NCI-H128 (cell line): ENCODE measurements at regions not wholly inside any gene's neighbourhood (a gene's known extent, or its start where the extent isn't known, plus 50 kb on each side); places are given as distances from the start of the nearest gene placed in this dataset.
A peak's percentile ranks its signal among the peaks of the same experiment; 100 is the strongest.

Source experiments
- DNase-seq: peaks from one replicate; lab custom pipeline; 2025; ENCODE audit not compliant: unreplicated experiment; lab: John Stamatoyannopoulos, UW

DNA sequence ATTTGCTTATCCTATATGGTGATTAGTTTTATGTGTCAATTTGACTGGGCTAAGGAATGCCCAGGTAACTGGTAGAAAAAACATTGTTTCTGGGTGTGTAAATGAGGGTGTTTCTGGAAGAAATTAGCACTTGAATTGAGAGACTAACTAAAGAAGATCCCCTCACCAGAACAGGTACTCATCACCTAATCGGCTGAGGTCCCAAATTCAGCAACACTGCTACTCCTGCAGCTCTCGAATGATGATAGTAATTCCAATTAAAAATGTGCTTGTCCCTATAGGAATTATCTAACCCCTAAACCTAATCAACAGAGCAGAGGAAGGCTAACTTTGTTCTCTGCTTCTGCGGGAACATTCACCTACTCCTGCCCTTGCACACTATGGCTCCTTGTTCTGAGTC lies 464.5 kb upstream of the CHST9 start:
- DNase-seq = no peak

DNA sequence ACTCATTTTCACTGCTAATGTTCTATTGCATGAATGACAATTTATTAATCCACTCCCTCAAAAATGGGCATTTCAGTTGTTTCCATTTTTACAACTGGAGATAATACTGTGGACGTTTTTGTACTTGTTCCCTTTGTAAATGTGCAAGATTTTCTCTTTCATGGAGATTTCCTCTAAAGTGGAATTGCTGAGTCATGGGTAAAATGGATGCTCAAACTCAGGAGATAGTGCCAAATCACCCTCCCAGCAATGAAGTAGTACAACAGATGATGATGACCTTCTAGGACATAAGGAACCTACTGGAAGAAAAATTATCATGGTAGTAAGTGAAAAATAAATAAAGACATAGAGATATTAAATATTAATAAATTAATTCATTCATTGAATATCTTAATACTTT lies 460.8 kb upstream of the CHST9 start:
- no peak for DNase-seq

DNA sequence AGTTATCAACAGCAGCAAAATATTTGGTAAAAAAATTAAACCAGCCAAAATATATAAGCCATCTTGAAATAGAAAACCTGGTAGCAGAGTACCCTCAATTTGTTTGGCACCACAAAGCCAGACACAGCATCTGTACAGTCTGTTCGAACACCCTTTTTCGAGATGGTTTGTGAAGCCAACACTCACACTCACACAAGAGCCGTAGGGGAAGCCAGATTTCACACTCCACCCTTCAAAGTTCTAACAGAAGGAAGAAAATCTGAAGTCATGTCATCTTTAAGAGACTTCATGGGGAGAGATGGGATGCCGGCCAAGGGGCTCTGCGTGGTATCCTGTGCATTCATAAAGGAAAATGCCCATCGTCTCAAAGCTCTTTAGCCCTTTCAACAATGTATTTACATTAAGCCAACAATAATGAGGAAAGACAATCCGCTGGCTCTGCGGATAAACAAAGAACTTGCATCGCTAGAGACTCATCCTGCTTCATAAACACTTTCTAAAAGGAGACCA lies 451.5 kb upstream of the CHST9 start:
- peak; percentile 52 for DNase-seq

DNA sequence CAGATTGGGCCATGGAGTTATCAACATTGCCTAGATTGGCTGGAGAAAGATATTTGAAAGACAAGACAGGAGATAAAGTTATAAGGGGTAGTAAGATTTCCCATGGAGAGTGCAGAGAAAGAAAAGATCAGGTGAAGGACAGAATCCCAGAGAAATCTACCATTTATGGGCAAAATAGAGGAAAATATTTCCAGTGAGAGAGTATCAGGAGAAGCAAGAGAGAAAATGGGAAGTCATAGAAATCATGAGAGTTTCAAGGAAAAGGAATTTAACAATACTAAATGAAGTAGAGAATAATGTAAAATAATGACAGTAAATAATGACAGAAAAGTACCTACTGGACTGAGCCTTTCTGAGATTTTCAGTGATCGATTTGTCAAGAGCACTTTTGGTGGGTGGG lies 447.6 kb upstream of the CHST9 start:
- DNase-seq = no peak

DNA sequence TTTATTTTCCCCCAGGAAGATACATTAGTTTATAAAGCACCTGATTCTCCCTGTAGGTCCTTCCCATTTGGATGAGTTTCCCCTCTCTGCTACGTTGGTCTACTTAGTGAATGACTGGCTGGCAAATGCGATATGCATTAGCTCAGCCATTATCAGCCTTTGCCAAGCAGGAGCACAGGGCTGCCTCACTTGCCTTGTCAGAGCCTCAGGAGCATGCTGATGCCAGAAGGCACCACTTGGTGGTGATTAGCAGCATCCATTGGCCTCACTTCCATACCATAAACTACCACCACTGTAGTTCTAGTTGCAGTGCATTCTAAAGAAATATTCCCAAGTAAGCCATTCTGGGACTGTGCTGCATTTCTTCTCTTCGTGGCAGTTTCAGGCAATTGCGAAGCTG lies 442.8 kb upstream of the CHST9 start:
- no peak for DNase-seq

DNA sequence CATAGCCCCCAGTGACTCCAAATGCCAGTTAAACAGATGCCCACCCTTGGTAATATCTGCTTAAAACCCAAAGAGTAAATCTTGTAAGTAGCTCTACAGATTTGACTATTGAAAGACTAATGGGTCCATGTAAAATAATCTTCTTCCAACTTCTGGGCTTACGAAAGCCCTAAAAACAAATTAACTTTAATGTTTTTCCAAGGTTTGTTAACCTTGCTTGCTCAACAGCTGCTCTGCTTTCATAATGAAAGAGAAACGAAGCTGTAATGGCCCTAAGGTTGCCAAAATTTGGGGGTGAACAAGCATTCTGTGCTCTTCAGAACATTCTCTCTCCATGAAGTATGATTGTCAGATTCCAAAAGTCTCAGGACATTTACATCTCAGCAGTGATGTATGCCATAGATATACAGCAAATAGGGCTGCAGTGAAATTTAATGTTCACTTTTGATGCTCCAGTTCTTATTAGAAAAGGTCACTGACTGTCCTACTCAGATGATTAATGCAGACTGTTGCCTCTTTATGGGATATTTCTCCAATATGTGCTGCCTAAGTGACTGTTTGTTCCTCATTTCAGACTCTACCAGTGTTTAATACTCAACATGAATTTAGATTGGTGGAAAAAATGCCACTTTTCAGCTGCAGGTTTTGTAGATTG lies 436.3 kb upstream of the CHST9 start:
- no peak for DNase-seq

DNA sequence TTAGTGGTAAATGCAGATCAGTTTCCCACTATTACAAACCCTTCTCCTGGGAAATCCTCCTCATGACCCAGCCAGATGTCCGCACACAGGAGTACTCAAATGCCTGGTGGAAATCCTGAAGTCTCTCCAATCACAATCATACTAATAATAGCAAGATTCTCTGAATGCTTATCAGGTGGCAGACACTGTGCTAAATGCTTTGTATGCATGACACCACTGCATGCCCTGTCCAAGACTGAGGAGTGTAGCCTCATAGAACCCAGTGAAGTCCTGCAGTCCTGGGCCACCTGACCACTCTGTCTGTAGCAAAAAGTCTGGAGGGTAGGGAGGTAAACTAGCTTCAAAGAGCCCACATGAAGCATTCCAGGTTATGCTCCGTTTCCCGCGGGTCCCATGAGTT lies 434.8 kb upstream of the CHST9 start:
- no peak for DNase-seq

DNA sequence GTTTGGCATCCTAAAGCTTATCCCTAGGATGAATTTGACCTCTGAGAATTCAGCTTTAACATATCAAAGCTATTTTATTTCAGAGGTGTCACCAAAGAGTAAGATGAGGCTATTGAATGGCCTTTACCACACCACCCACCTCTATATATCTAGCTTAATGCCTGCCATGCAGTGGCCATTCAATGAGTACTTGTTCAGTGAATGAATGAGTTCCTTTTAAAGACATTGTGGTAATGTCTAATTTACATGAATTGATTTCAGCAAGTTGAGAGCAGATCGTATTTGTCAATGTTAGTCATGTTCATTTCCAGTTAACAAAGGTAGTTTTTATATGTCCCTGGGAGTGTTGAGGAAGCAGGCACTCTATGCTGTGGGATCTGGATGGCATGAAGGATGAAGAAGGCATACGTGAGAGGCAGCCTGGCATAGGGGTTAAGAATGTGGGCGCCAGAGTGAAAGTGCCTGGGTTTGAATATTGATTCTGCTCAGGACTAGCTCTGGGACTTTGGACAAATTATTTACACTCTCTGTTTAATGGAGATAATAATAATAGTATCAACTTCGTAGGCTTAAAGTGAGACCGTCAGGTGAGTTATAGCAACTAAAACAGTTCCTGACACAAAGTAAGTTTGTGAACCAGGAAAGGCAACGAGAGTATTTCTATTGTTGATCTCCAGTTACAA lies 434.1 kb upstream of the CHST9 start:
- no peak for DNase-seq

DNA sequence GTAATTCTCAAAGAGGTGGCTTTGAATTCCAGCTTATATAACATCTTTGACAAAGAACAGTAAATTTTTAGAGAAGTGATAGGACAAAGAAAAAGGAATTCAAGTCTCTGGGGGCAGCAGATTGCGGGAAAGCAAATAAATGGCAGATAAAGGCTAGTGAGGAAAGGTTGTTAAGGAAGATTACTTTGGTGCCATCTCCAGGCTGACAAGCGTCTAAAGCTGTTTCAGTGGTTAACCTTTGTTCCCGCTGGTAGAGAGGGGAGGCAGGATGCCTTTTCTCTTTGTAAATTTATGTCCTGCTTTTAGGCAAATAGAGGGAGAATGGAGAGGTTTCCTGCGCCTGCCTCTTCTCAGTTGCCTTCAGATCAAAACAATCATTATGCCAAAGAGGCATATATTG lies 431.2 kb upstream of the CHST9 start:
- DNase-seq = no peak

DNA sequence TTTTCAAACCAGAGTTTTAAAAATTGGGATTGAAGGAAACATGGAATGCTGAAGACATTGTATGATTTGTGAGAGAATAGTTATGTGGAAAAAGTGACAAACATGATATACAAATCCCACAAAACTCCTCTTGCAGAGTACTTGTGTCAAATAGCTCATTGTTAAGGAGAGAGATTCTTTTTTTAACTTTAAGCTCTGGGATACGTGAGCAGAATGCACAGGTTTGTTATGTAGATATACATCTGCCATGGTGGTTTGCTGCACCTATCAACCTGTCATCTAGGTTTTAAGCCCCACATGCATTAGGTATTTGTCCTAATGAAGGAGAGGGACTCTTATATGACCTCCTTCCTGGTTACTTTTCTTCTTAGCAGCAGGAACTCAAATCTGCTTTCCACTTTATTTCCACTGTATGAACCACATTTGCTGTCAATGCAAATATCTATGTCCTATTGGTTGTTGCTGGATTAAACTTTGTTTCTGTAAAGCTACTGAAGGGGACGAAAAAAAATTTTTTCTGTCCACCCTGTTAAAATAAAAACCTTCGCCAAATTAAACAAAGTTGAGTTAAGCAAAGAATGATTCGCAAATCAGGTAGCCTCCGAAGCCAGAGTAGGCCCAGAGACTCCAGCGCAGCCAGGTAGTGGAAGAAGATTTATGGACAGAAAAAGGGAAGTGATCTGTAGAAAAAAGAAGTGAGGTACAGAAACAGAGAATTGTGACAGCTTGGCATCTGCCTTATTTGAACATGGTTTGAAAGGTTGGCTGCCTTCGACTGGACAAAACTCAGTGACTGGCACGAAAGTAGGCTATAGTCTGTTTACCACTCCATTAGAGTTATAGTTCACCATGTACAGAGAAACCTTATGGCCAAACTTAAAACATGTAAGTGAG lies 430.1 kb upstream of the CHST9 start:
- DNase-seq = no peak

DNA sequence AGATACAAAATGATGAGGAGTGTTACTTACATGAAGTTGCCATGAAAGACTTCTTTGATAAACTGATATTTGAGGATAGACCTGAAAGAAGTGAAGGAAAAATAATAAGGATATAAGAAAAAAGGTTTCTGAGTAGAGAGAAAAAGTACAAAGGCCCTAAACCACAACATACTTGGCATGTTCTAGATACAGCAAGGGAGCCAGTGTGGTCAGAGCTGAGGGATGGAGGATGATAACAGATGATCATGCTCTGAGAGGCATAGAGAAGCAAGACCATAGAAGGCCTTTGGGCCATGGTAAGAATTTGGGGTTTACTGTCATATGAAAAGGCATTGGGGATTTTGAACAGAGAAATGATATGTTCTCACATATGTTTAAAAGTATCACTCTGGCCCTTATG lies 424.1 kb upstream of the CHST9 start:
- no peak for DNase-seq

DNA sequence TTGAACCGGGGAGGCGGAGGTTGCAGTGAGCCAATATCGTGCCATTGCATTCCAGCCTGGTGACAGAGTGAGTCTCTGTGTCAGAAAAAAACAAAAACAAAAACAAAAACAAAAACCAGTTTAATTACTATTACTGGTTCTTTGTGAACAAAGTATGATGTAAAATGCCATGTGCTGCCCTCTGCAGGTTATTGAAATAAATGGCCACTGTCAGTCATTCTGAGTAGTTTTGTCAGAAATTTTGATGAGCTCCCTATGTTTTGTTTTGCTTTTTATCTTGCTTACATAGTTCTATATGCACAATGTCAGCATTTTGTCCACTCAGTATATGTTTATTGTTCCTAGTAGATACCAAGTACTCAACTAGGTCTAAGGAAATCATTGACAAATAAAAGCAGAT lies 423.6 kb upstream of the CHST9 start:
- DNase-seq = no peak

DNA sequence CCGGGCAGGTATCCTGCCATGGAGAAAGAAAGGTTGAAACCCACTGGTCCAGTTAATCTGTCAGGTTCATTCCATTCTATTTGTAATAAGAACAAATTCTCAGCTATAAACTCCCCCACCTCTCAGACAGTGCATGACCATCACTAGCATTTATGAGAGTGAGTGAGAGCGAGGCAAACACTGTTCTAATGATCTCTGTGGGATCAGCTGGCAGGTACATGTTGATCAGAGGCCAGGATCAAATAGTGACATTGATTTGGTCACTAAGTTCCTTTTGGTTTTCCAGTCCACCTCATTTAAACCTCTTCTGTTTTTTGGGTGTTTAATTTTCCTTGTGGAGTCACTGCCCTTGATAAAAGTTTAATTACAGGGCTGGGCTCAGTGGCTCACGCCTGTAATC lies 423.1 kb upstream of the CHST9 start:
- no peak for DNase-seq

DNA sequence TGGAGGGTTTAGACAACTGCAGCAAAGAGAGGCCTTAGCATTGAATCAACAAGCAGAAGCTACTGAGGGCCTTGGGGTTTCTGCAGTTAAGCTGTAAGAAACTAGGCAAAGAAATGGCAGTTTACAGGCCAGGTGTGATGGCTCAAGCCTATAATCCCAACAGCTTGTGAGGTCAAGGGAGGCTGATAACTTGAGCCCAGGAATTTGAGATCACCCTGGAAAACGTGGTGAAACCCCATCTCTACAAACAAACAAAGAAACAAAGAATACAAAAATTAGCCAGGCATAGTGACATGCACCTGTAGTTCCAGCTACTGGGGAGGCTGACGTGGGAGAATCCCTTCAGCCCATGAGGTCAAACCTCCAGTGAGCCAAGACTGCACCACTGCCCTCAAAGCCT lies 421.6 kb upstream of the CHST9 start:
- no peak for DNase-seq

DNA sequence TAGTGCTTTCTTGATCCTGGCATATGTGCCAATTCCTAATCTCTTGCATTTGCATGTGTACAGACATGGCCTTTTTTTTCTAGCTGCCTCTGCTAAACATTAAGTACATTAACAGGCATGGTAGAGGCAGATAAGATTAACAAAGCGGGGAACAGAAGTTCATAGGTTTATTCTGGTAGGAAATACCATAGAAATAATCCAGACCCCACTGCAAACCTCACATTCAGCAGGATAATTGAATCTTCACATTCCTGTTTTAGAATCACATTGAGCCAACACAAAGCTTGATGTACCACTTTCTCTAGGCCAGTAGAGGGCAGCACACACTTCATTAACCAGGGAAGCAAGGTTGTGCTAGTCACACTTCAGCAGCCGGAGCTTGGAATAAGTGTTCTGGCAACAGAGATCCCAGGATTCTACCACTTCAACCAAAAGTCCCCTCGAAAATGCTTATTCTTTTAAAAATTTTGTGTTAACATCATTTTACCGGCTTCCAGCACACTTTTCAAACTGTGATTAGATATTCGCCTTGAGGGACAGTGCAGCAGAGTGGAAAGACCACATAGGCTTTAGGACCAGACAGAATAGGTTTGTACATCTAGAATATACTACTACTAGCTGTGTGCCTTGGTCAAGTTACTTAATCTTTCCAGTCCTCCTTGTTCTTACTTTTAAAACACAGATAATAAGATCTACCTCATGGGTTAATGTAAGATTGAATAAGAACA lies 420.2 kb upstream of the CHST9 start:
- peak; percentile 67 for DNase-seq

DNA sequence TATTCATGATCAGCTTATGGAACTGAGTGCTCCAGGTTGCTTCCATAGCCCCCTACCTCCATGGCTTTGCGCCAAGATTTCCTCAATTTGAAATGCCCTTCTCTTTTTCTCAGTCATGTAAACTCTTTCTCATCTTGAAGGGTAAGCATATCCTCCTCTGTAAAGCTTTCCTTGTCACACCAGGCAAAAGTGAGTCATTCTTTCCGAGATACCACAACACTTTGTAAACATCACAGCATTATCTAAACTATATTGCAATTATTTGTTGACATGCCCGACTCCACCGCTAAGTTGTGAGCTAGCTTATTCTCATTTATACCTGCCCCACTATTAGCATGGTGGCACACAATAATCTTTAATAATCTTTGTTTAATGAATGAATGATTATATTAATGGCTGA lies 419.5 kb upstream of the CHST9 start:
- peak; percentile 9 for DNase-seq

DNA sequence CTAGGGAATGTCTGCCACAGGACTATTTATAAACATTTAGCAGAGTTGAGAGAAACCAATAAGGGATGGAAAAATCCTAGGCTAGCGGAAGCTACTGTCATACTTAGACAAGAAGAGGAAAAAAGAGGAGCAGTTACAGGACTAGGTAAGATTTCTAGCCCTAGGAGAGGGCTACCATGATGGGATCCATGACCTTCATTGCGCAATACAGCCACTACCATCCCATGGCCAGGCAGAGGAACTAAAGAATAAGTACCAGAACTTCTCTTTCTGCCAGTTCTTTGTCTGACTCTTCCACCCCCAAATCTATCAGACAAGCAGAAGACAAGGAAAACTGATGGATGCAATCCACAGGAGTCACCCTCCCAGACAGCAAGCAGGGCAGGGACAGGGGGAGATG lies 417.0 kb upstream of the CHST9 start:
- no peak for DNase-seq

DNA sequence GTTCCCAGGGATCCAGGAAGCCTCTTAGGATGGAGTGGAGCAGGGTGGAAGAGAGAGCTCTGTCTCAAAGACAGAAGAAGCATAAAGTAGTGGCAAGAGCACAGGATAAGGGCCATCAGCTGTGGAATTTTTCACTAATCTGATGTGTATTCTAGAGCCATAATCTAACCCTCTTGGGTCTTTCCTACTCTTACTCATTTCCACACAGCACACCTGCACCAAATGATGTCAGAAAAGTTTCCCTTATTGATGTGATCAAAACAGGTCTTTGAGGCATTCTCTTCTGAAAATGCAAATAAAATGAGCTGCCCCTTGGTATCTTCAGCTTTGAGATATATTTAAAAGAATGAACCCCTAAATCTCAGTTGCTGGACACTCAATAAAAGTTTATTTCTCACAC lies 415.1 kb upstream of the CHST9 start:
- no peak for DNase-seq

DNA sequence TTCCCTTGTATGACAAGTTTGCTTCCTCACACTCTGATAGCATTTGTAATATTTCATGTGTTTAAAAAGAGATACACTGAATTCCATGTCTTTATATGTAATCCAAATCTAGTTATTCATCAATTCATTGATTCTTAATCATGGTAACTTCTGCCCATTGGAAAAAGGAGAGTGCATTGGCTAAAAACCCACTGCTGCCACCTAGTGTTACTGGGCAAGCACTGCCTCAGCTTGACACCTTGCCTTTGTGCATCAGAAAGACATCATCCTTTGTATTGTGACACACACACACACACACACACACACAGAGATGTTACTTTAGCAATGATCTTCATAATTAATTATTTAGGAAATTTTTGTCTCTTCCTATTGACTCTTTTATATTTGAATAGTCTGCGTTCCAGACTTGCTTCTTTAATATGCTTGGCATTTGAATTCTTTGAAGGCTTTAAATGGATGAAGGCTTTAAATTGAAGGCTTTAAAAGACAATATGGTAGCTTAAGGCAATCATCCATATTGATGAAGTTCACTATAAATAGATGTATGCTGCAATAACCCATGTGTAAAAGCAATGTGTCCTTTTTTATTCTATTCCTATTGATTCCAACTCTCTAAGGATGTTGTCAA lies 414.2 kb upstream of the CHST9 start:
- DNase-seq = peak; percentile 65

DNA sequence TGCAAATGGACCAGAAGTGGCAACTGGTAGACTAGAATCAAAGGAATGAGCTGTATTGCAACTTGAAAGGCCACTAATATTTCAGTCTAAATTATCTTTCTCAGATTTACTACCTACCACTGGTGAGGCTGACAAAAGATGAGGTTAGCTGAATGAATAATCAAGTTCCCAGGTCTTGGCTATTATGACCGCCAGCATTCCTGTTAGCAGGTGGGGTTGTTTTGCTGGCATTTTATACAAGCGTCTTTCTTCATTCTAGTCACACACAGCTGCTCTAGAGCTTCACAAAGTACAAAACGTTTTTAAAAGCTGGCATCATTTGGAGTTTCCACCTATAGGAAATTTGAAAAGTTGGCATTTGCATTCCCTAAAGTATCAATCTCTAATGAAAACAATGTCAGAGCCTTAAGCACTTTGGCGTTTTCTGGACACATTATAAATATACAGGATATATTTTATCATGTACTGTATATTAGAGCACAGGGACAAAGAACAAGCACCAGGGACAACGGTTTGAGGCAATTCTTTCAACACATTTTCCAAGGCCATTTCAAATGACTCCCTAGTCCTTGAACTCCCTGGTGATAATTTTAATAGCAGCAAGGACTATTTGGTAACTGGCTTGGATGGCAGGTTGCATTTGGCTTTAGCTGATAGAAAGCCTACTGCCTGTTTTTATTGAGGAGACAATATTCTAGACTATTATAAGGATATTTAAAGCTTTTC lies 410.2 kb upstream of the CHST9 start:
- DNase-seq = no peak
